PC-3 (cell line): ENCODE measurements at regions not wholly inside any gene's neighbourhood (a gene's known extent, or its start where the extent isn't known, plus 50 kb on each side); places are given as distances from the start of the nearest gene placed in this dataset.

Source experiments
- ATAC-seq: fragments of 200-7000 bp; cut with Tn5 transposase; 2 replicates; pipeline ENCODE4 v1.9.1; 2020; ENCODE audit warnings: mild to moderate bottlenecking, moderate library complexity
- BruUV-seq: library from RNA; stranded (reverse); fragments of 400-500 nt; replicated peaks from 2 replicates; lab custom pipeline; 2021; lab: Mats Ljungman, UMichigan
- CTCF ChIA-PET: fragments of 300-600 bp; sonication (Branson Sonifier 250); formaldehyde crosslinking; loops from one replicate; lab custom pipeline; 2022; ENCODE audit warnings: antibody characterized with exemption; lab: Charles Lee
- POLR2A ChIA-PET: fragments of 300-600 bp; sonication (Branson Sonifier 250); formaldehyde crosslinking; loops from one replicate; lab custom pipeline; 2022; ENCODE audit warnings: antibody characterized with exemption; ENCODE audit not compliant: unreplicated experiment; lab: Charles Lee
- DNase-seq: peaks from one replicate; pipeline ENCODE4 v3.0.0-alpha.2; 2015
- H2AFZ ChIP-seq: fragments of 300-600 bp; sonication (generic); 2 replicates; pipeline ENCODE4 v1.6.0; 2016; ENCODE audit warnings: antibody characterized with exemption, low read length
- H3F3A ChIP-seq: fragments of 300-600 bp; sonication (generic); one replicate; pipeline ENCODE4 v1.6.0; 2017; ENCODE audit warnings: antibody characterized with exemption, low read length, control low read depth, mild to moderate bottlenecking; ENCODE audit not compliant: unreplicated experiment
- H3K27ac ChIP-seq: fragments of 300-600 bp; sonication (generic); 2 replicates; pipeline ENCODE4 v1.5.1; 2016; ENCODE audit warnings: mild to moderate bottlenecking, low read length
- H3K27me3 ChIP-seq: fragments of 300-600 bp; sonication (generic); 2 replicates; pipeline ENCODE4 v1.6.1; 2016; ENCODE audit warnings: low read length, mixed read lengths
- H3K36me3 ChIP-seq: fragments of 300-600 bp; sonication (generic); 2 replicates; pipeline ENCODE4 v1.6.1; 2016; ENCODE audit warnings: low read depth, mixed run types, low read length, mixed read lengths
- H3K4me1 ChIP-seq: fragments of 300-600 bp; sonication (generic); 2 replicates; pipeline ENCODE4 v1.5.1; 2016; ENCODE audit warnings: low read length; ENCODE audit not compliant: insufficient read depth
- H3K4me2 ChIP-seq: fragments of 300-600 bp; sonication (generic); 2 replicates; pipeline ENCODE4 v1.6.0; 2016; ENCODE audit warnings: low read length
- H3K4me3 ChIP-seq: fragments of 300-600 bp; sonication (generic); 2 replicates; pipeline ENCODE4 v1.5.1; 2016; ENCODE audit warnings: mild to moderate bottlenecking, low read length, mixed read lengths
- H3K79me2 ChIP-seq: fragments of 300-600 bp; sonication (generic); 2 replicates; pipeline ENCODE4 v1.6.1; 2017; ENCODE audit warnings: low read length, mixed read lengths
- H3K9ac ChIP-seq: fragments of 300-600 bp; sonication (generic); 2 replicates; pipeline ENCODE4 v1.6.0; 2016; ENCODE audit warnings: mild to moderate bottlenecking, low read length
- H3K9me2 ChIP-seq: fragments of 300-600 bp; sonication (generic); replicated peaks from 2 replicates; pipeline ENCODE4 v1.6.1; 2016; ENCODE audit warnings: mixed run types, low read length, mixed read lengths
- H3K9me3 ChIP-seq: fragments of 300-600 bp; sonication (generic); 2 replicates; pipeline ENCODE4 v1.6.1; 2016; ENCODE audit warnings: low read length, mixed read lengths
- H4K20me1 ChIP-seq: fragments of 300-600 bp; sonication (generic); 2 replicates; pipeline ENCODE4 v1.6.1; 2016; ENCODE audit warnings: low read length, mixed read lengths
- CTCF ChIP-seq: fragments of 300-600 bp; sonication (generic); conservative IDR thresholded peaks from 2 replicates; pipeline ENCODE4 v1.5.1; 2017; ENCODE audit warnings: antibody characterized with exemption, low read depth, mild to moderate bottlenecking, low read length
- EZH2 ChIP-seq: fragments of 300-600 bp; sonication (generic); IDR thresholded peaks from one replicate; pipeline ENCODE4 v1.6.1; 2017; ENCODE audit warnings: antibody characterized with exemption, mild to moderate bottlenecking, low read length; ENCODE audit not compliant: unreplicated experiment
- EZH2phosphoT487 ChIP-seq: fragments of 300-600 bp; sonication (generic); IDR thresholded peaks from 2 replicates; pipeline ENCODE4 v1.6.1; 2018; ENCODE audit warnings: mild to moderate bottlenecking, antibody characterized with exemption, low read length, borderline replicate concordance
- intact Hi-C: fragments of 100-400 bp; cut with micrococcal nuclease; formaldehyde crosslinking; loops from 2 replicates; pipeline ENCODE4 v1.9.0; 2023

DNA sequence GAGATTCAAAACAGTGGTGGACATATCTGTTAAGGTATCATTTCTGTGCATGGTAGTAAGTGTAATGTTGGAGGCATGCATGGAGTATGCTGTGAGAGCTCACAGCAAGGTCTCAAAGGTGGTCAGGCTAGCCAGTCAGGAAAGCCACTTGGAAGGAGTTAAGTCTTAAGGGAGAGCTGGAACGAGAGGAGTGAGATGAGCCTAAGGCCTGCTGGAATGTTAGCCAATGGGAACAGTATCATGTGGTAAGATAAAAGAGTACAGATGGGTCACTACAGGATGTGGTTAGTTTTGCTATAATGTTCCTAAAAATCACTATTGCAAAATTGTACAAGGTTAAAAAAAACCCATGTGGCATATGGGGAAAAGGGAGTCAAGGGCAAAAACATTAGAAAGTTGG lies 311.7 kb upstream of the E2F7 start:
- Histone ChIP-seq H3K4me3 (no peak overlapping the region), H3K4me2 (no peak overlapping the region), H3K9me2 (no peaks in the 10 kb centered on the region), H2AFZ (no peak overlapping the region), H4K20me1 (no peaks in the 10 kb centered on the region), H3K4me1 (no peaks in the 10 kb centered on the region), H3K9ac (no peak overlapping the region), H3K27me3 (no peaks in the 10 kb centered on the region), H3K27ac (no peak overlapping the region), H3K79me2 (no peaks in the 10 kb centered on the region), H3F3A (no peaks in the 10 kb centered on the region), H3K9me3 (no peaks in the 10 kb centered on the region), H3K36me3 (no peaks in the 10 kb centered on the region)
- no TSS peak for BruUV-seq
- no peak for DNase-seq
- ATAC-seq: no peak
- intact Hi-C loops: no loop called here
- ChIA-PET CTCF (no interaction called here), POLR2A (no interaction called here)
- TF ChIP-seq CTCF: no peak
- TF ChIP-seq EZH2: no peak
- TF ChIP-seq EZH2phosphoT487: no peak

GRCh38 chr12:77374673-77375072 lies 309.3 kb upstream of the E2F7 start:
- TF ChIP-seq EZH2: no peak
- TF ChIP-seq EZH2phosphoT487: no peak
- no peak for TF ChIP-seq CTCF
- Histone ChIP-seq H3K4me1 (no peaks in the 10 kb centered on the region), H2AFZ (no peak overlapping the region), H3K9ac (no peak overlapping the region), H3K27me3 (no peaks in the 10 kb centered on the region), H3F3A (no peaks in the 10 kb centered on the region), H4K20me1 (no peaks in the 10 kb centered on the region), H3K27ac (no peak overlapping the region), H3K9me2 (no peaks in the 10 kb centered on the region), H3K4me2 (no peak overlapping the region), H3K36me3 (no peaks in the 10 kb centered on the region), H3K9me3 (no peaks in the 10 kb centered on the region), H3K4me3 (no peak overlapping the region), H3K79me2 (no peaks in the 10 kb centered on the region)
- DNase-seq (no peak), ATAC-seq (no peak; the same call in 1 of the 2 replicates)
- no TSS peak for BruUV-seq
- ChIA-PET POLR2A (no interaction called here), CTCF (no interaction called here)
- intact Hi-C loops: no loop called here

- Histone ChIP-seq H3K27me3 (no peaks in the 10 kb centered on the region), H3K27ac (no peak overlapping the region), H3K9me2 (no peaks in the 10 kb centered on the region), H3K9me3 (no peaks in the 10 kb centered on the region), H3K79me2 (no peaks in the 10 kb centered on the region), H2AFZ (no peak overlapping the region), H3K4me1 (no peaks in the 10 kb centered on the region), H4K20me1 (no peaks in the 10 kb centered on the region), H3K9ac (no peak overlapping the region), H3K4me2 (no peak overlapping the region), H3F3A (no peaks in the 10 kb centered on the region), H3K36me3 (no peaks in the 10 kb centered on the region), H3K4me3 (no peak overlapping the region)
- intact Hi-C loops: no loop called here
- TF ChIP-seq EZH2phosphoT487 (no peak), EZH2 (no peak), CTCF (no peak)
- ChIA-PET POLR2A (no interaction called here), CTCF (no interaction called here)
- BruUV-seq: no TSS peak
- ATAC-seq: no peak
- no peak for DNase-seq
These were observed 307.1 kb upstream of the E2F7 start for GRCh38 chr12:77372494-77372893.
